ENCODE measurements at regions not wholly inside any gene's neighbourhood (a gene's known extent, or its start where the extent isn't known, plus 50 kb on each side); places are given as distances from the start of the nearest gene placed in this dataset.

DNA sequence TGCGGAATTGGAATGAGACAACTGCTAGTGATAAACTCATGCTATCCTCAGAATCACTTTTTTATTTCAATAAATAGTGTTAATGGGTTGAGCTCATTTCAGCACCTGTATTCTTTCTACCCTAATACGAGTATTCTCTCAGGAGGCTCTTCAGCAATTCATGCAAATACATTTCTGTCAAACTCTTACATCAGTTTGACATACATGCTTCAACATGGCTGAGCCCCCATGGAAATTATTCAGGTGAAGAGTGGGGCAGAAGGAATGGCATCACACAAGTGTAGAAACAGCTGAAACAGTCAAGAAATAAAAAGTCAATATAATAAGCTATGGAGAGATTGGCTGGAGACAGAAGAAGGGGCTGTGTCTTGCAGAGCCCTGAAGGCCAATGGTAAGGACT, 77.8 kb upstream of the SNX19 start:
- TF ChIP-seq EZH2phosphoT487 (IDR thresholded peaks at IDR 0.05) = no peak
- TF ChIP-seq, protein P1, sequence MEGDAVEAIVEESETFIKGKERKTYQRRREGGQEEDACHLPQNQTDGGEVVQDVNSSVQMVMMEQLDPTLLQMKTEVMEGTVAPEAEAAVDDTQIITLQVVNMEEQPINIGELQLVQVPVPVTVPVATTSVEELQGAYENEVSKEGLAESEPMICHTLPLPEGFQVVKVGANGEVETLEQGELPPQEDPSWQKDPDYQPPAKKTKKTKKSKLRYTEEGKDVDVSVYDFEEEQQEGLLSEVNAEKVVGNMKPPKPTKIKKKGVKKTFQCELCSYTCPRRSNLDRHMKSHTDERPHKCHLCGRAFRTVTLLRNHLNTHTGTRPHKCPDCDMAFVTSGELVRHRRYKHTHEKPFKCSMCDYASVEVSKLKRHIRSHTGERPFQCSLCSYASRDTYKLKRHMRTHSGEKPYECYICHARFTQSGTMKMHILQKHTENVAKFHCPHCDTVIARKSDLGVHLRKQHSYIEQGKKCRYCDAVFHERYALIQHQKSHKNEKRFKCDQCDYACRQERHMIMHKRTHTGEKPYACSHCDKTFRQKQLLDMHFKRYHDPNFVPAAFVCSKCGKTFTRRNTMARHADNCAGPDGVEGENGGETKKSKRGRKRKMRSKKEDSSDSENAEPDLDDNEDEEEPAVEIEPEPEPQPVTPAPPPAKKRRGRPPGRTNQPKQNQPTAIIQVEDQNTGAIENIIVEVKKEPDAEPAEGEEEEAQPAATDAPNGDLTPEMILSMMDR (IDR thresholded peaks at IDR 0.05) = no peak
